H9 (cell line): ENCODE measurements at regions not wholly inside any gene's neighbourhood (a gene's known extent, or its start where the extent isn't known, plus 50 kb on each side); places are given as distances from the start of the nearest gene placed in this dataset.
"Not testable (repeated sequence)": the region's sequence is repeated elsewhere in the genome, so short reads cannot be mapped to it uniquely, and the experiment has no call there.

Experiments used
- DNase-seq: peaks from one replicate; pipeline ENCODE4 v3.0.0-alpha.2; 2017
- H2AFZ ChIP-seq: one replicate; pipeline ENCODE4 v1.6.1; 2013; ENCODE audit warnings: mild to moderate bottlenecking, low read length, control low read depth, moderate library complexity
- H2AK5ac ChIP-seq: 2 replicates; pipeline ENCODE4 v1.6.1; 2013; ENCODE audit warnings: low read length, control low read depth, mixed read lengths; ENCODE audit not compliant: insufficient read length
- H2BK120ac ChIP-seq: one replicate; pipeline ENCODE4 v1.6.1; 2013; ENCODE audit warnings: low read depth, mild to moderate bottlenecking, low read length, control low read depth, inconsistent platforms; ENCODE audit not compliant: poor library complexity, severe bottlenecking
- H2BK12ac ChIP-seq: 2 replicates; pipeline ENCODE4 v1.6.1; 2013; ENCODE audit warnings: low read length, control low read depth, mixed read lengths, low read depth; ENCODE audit not compliant: insufficient read length
- H2BK15ac ChIP-seq: 2 replicates; pipeline ENCODE4 v1.6.1; 2013; ENCODE audit warnings: low read depth, low read length, control low read depth
- H2BK20ac ChIP-seq: one replicate; pipeline ENCODE4 v1.6.1; 2013; ENCODE audit warnings: low read depth, mild to moderate bottlenecking, low read length, control low read depth, inconsistent platforms; ENCODE audit not compliant: poor library complexity, severe bottlenecking
- H2BK5ac ChIP-seq: 2 replicates; pipeline ENCODE4 v1.6.1; 2013; ENCODE audit warnings: low read length, control low read depth, mixed read lengths; ENCODE audit not compliant: insufficient read length
- H3K14ac ChIP-seq: 2 replicates; pipeline ENCODE4 v1.6.1; 2013; ENCODE audit warnings: low read length, control low read depth; ENCODE audit not compliant: insufficient read depth
- H3K18ac ChIP-seq: 2 replicates; pipeline ENCODE4 v1.6.1; 2013; ENCODE audit warnings: low read depth, mild to moderate bottlenecking, mixed read lengths, low read length, control low read depth; ENCODE audit not compliant: insufficient read length
- H3K23ac ChIP-seq: 2 replicates; pipeline ENCODE4 v1.6.1; 2013; ENCODE audit warnings: low read length, control low read depth, mixed read lengths, low read depth; ENCODE audit not compliant: insufficient read length
- H3K23me2 ChIP-seq: 2 replicates; pipeline ENCODE4 v1.6.1; 2013; ENCODE audit warnings: low read depth, mild to moderate bottlenecking, mixed read lengths, low read length, control low read depth; ENCODE audit not compliant: insufficient read length, poor library complexity, severe bottlenecking
- H3K27ac ChIP-seq: 2 replicates; pipeline ENCODE4 v1.5.1; 2013; ENCODE audit warnings: low read length, control low read depth, mixed read lengths, low read depth; ENCODE audit not compliant: insufficient read length
- H3K27me3 ChIP-seq: 2 replicates; pipeline ENCODE4 v1.6.1; 2013; ENCODE audit warnings: low read length, control low read depth, inconsistent platforms; ENCODE audit not compliant: insufficient read depth
- H3K4ac ChIP-seq: 2 replicates; pipeline ENCODE4 v1.6.1; 2013; ENCODE audit warnings: low read depth, mild to moderate bottlenecking, control low read depth, inconsistent platforms, low read length, moderate library complexity
- H3K4me1 ChIP-seq: 2 replicates; pipeline ENCODE4 v1.6.1; 2013; ENCODE audit warnings: low read length, control low read depth, inconsistent platforms; ENCODE audit not compliant: insufficient read depth
- H3K4me2 ChIP-seq: 2 replicates; pipeline ENCODE4 v1.6.1; 2013; ENCODE audit warnings: low read length, control low read depth, mixed read lengths; ENCODE audit not compliant: insufficient read length, insufficient read depth
- H3K56ac ChIP-seq: 2 replicates; pipeline ENCODE4 v1.6.1; 2013; ENCODE audit warnings: low read depth, mild to moderate bottlenecking, mixed read lengths, low read length, control low read depth; ENCODE audit not compliant: insufficient read length
- H3K79me1 ChIP-seq: 2 replicates; pipeline ENCODE4 v1.6.1; 2013; ENCODE audit warnings: low read depth, mild to moderate bottlenecking, moderate library complexity, low read length, control low read depth, inconsistent platforms; ENCODE audit not compliant: insufficient read depth, poor library complexity, severe bottlenecking
- H3K79me2 ChIP-seq: 2 replicates; pipeline ENCODE4 v1.6.1; 2013; ENCODE audit warnings: low read length, control low read depth, inconsistent platforms; ENCODE audit not compliant: insufficient read depth
- H3K9ac ChIP-seq: 2 replicates; pipeline ENCODE4 v1.6.1; 2013; ENCODE audit warnings: low read length, control low read depth, mixed read lengths; ENCODE audit not compliant: insufficient read length; ENCODE audit errors: extremely low read depth
- H3K9me3 ChIP-seq: one replicate; pipeline ENCODE4 v1.6.1; 2013; ENCODE audit warnings: low read depth, low read length, inconsistent platforms; ENCODE audit not compliant: control insufficient read depth
- H3T11ph ChIP-seq: one replicate; pipeline ENCODE4 v1.6.1; 2013; ENCODE audit warnings: mild to moderate bottlenecking, low read length, control low read depth, inconsistent platforms
- H4K20me1 ChIP-seq: one replicate; pipeline ENCODE4 v1.6.1; 2013; ENCODE audit not compliant: control insufficient read depth, insufficient read length, insufficient read depth
- H4K5ac ChIP-seq: 2 replicates; pipeline ENCODE4 v1.6.1; 2013; ENCODE audit warnings: low read depth, mild to moderate bottlenecking, mixed read lengths, low read length, control low read depth; ENCODE audit not compliant: insufficient read length
- H4K8ac ChIP-seq: replicated peaks from 2 replicates; pipeline ENCODE4 v1.6.1; 2013; ENCODE audit warnings: low read length, control low read depth, mixed read lengths, low read depth; ENCODE audit not compliant: insufficient read length
- H4K91ac ChIP-seq: 2 replicates; pipeline ENCODE4 v1.6.1; 2013; ENCODE audit warnings: low read depth, mild to moderate bottlenecking, moderate library complexity, mixed read lengths, low read length, control low read depth; ENCODE audit not compliant: insufficient read length
- H3K27ac Mint-ChIP-seq, 3 experiments: 2 replicates in 2 of 3; 3 replicates in 1 of 3; pipeline ENCODE4 v1.8.0; 2020 to 2021; ENCODE audit warnings: mixed read lengths in 3 of 3, mild to moderate bottlenecking in 1 of 3, moderate library complexity in 1 of 3
- H3K27me3 Mint-ChIP-seq: 2 replicates; pipeline ENCODE4 v1.8.0; 2021; ENCODE audit warnings: low read depth, mild to moderate bottlenecking, moderate library complexity, mixed read lengths
- H3K36me3 Mint-ChIP-seq, 3 experiments: 2 replicates in 2 of 3; 3 replicates in 1 of 3; pipeline ENCODE4 v1.8.0; 2020 to 2021; ENCODE audit warnings: low read depth in 3 of 3, mixed read lengths in 3 of 3; ENCODE audit not compliant: insufficient read depth in 1 of 3
- H3K4me1 Mint-ChIP-seq, 2 experiments: 2 replicates each; pipeline ENCODE4 v1.8.0; 2020; ENCODE audit warnings: mixed read lengths in 2 of 2
- H3K4me3 Mint-ChIP-seq, 2 experiments: 2 replicates in 1 of 2; 3 replicates in 1 of 2; pipeline ENCODE4 v1.8.0; 2020 to 2021; ENCODE audit warnings: mild to moderate bottlenecking in 2 of 2, mixed read lengths in 2 of 2, moderate library complexity in 1 of 2
- H3K9me3 Mint-ChIP-seq, 2 experiments: 2 replicates in 1 of 2; 3 replicates in 1 of 2; pipeline ENCODE4 v1.8.0; 2020; ENCODE audit warnings: mild to moderate bottlenecking in 2 of 2, mixed read lengths in 2 of 2, moderate library complexity in 1 of 2
- CTCF ChIP-seq: fragments of 200-600 bp; sonication (generic); conservative IDR thresholded peaks from 3 replicates; pipeline ENCODE4 v1.8.0; 2021; ENCODE audit warnings: antibody characterized with exemption, mild to moderate bottlenecking
- WGBS: extraction: QIAGEN DNeasy Blood & Tissue Kit; methylation state at CpG from one replicate; pipeline ENCODE4 v1.1.7; 2013; ENCODE audit warnings: missing lambda C conversion rate, low lambda C conversion rate, mixed read lengths; ENCODE audit not compliant: insufficient read length; ENCODE audit errors: extremely low coverage; 5-methylcytosine and 5-hydroxymethylcytosine counted together

GRCh38 chr22:49683032-49683431, 144.6 kb downstream of the BRD1 start:
- Histone ChIP-seq H3K4me2 (no peak overlapping the region), H3K9ac (no peak overlapping the region), H2AFZ (no peak overlapping the region), H3K79me1 (no peaks in the 10 kb centered on the region), H4K5ac (no peak overlapping the region), H3K23me2 (no peaks in the 10 kb centered on the region), H3K9me3 (no peaks in the 10 kb centered on the region), H2AK5ac (no peak overlapping the region), H2BK20ac (no peak overlapping the region), H4K91ac (no peak overlapping the region), H4K20me1 (no peaks in the 10 kb centered on the region), H2BK5ac (no peak overlapping the region), H4K8ac (no peak overlapping the region), H3K27ac (no peak overlapping the region), H2BK15ac (no peak overlapping the region), H3K56ac (no peak overlapping the region), H3K18ac (no peak overlapping the region), H2BK12ac (no peak overlapping the region), H3K4ac (no peak overlapping the region), H3K23ac (no peak overlapping the region), H3K4me1 (no peaks in the 10 kb centered on the region), H3K27me3 (no peaks in the 10 kb centered on the region), H2BK120ac (no peak overlapping the region), H3K79me2 (no peaks in the 10 kb centered on the region), H3T11ph (no peak overlapping the region), H3K14ac (no peak overlapping the region)
- Mint-ChIP-seq H3K4me1 (no peaks in the 10 kb centered on the region; a peak in 1 of 4 replicates), H3K27ac (no peak overlapping the region), H3K9me3 (no peaks in the 10 kb centered on the region), H3K36me3 (no peaks in the 10 kb centered on the region), H3K4me3 (no peak overlapping the region), H3K27me3 (peaks cover 7% of the 10 kb centered on the region)
- no peak for DNase-seq
- no CpG with 5 or more reads among the region's 3 CpGs for whole genome bisulfite sequencing
- TF ChIP-seq CTCF = no peak

- peaks cover 17% of the 10 kb centered on the region for H3K27me3 Mint-ChIP-seq
- H3K4me3 Mint-ChIP-seq, H3K79me1 ChIP-seq, H2AK5ac ChIP-seq, H3K23me2 ChIP-seq, H2BK12ac ChIP-seq, H4K91ac ChIP-seq, H2BK20ac ChIP-seq, H3K4me1 Mint-ChIP-seq, H2BK5ac ChIP-seq, H3K9me3 Mint-ChIP-seq, H3K79me2 ChIP-seq, H3K56ac ChIP-seq, H2AFZ ChIP-seq, H4K5ac ChIP-seq, H3K27ac Mint-ChIP-seq, H4K8ac ChIP-seq, H2BK120ac ChIP-seq, H3K18ac ChIP-seq, H3K9me3 ChIP-seq, H3K4ac ChIP-seq, H3K4me2 ChIP-seq, H3K23ac ChIP-seq, H3K27me3 ChIP-seq, H2BK15ac ChIP-seq, H3K14ac ChIP-seq, H3K4me1 ChIP-seq, H3K27ac ChIP-seq, H3K9ac ChIP-seq, H4K20me1 ChIP-seq, H3K36me3 Mint-ChIP-seq, H3T11ph ChIP-seq, DNase-seq: not testable (repeated sequence)
- WGBS = no CpG with 5 or more reads among the region's 6 CpGs
Observed at GRCh38 chr22:49680819-49681218, 146.9 kb downstream of the BRD1 start.
